GM23338 (cell line): ENCODE measurements at regions not wholly inside any gene's neighbourhood (a gene's known extent, or its start where the extent isn't known, plus 50 kb on each side); places are given as distances from the start of the nearest gene placed in this dataset.

Source experiments
- ATAC-seq: fragments of 200-7000 bp; cut with Tn5 transposase; 3 replicates; pipeline ENCODE4 v1.9.1; 2020
- DNase-seq: peaks from one replicate; pipeline ENCODE4 v3.0.0-alpha.2; 2015; ENCODE audit warnings: low spot score
- H2AFZ ChIP-seq: fragments of 200-600 bp; sonication (generic); 2 replicates; pipeline ENCODE4 v1.8.0; 2016; ENCODE audit warnings: antibody characterized with exemption, mild to moderate bottlenecking, moderate library complexity
- H3F3A ChIP-seq: fragments of 200-600 bp; sonication (generic); replicated peaks from 2 replicates; pipeline ENCODE4 v1.8.0; 2017; ENCODE audit warnings: antibody characterized with exemption, mixed run types, low read depth
- H3K27ac ChIP-seq: fragments of 200-600 bp; sonication (generic); 2 replicates; pipeline ENCODE4 v1.6.1; 2016; ENCODE audit warnings: low read depth
- H3K27me3 ChIP-seq: fragments of 200-600 bp; sonication (generic); 2 replicates; pipeline ENCODE4 v1.8.0; 2016; ENCODE audit warnings: mild to moderate bottlenecking, mixed run types, moderate library complexity; ENCODE audit not compliant: insufficient read depth
- H3K36me3 ChIP-seq: fragments of 200-600 bp; sonication (generic); 2 replicates; pipeline ENCODE4 v1.8.0; 2016; ENCODE audit warnings: mild to moderate bottlenecking; ENCODE audit not compliant: insufficient read depth
- H3K4me1 ChIP-seq: fragments of 200-600 bp; sonication (generic); 2 replicates; pipeline ENCODE4 v1.8.0; 2016; ENCODE audit warnings: mild to moderate bottlenecking, moderate library complexity; ENCODE audit not compliant: insufficient read depth
- H3K4me2 ChIP-seq: fragments of 200-600 bp; sonication (generic); 2 replicates; pipeline ENCODE4 v1.7.1; 2017; ENCODE audit warnings: mixed run types
- H3K4me3 ChIP-seq: fragments of 200-600 bp; sonication (generic); 2 replicates; pipeline ENCODE4 v1.6.1; 2016; ENCODE audit warnings: mixed run types
- H3K79me2 ChIP-seq: fragments of 200-600 bp; sonication (generic); replicated peaks from 2 replicates; pipeline ENCODE4 v1.8.0; 2017; ENCODE audit warnings: mild to moderate bottlenecking; ENCODE audit not compliant: insufficient read depth
- H3K9me2 ChIP-seq: fragments of 200-600 bp; sonication (generic); 2 replicates; pipeline ENCODE4 v1.8.0; 2017; ENCODE audit not compliant: insufficient read depth
- H4K20me1 ChIP-seq: fragments of 200-600 bp; sonication (generic); replicated peaks from 2 replicates; pipeline ENCODE4 v1.8.0; 2017; ENCODE audit warnings: mild to moderate bottlenecking; ENCODE audit not compliant: insufficient read depth
- H3K27ac Mint-ChIP-seq: 2 replicates; pipeline ENCODE4 v1.8.0; 2020; ENCODE audit warnings: inconsistent platforms, mild to moderate bottlenecking, moderate library complexity, mixed read lengths
- H3K27me3 Mint-ChIP-seq: 3 replicates; pipeline ENCODE4 v1.8.0; 2022; ENCODE audit warnings: low read depth, mild to moderate bottlenecking, moderate library complexity, mixed read lengths, inconsistent platforms; ENCODE audit not compliant: insufficient read depth, poor library complexity
- H3K36me3 Mint-ChIP-seq: 3 replicates; pipeline ENCODE4 v1.8.0; 2021; ENCODE audit warnings: low read depth, mild to moderate bottlenecking, inconsistent platforms, moderate library complexity, mixed read lengths
- H3K4me1 Mint-ChIP-seq: 3 replicates; pipeline ENCODE4 v1.8.0; 2020; ENCODE audit warnings: mild to moderate bottlenecking, inconsistent platforms, mixed read lengths
- H3K4me3 Mint-ChIP-seq: 3 replicates; pipeline ENCODE4 v1.8.0; 2021; ENCODE audit warnings: moderate library complexity, mild to moderate bottlenecking, inconsistent platforms, mixed read lengths
- H3K9me3 Mint-ChIP-seq: 3 replicates; pipeline ENCODE4 v1.8.0; 2020; ENCODE audit warnings: moderate library complexity, mild to moderate bottlenecking, inconsistent platforms, mixed read lengths
- CREB1 ChIP-seq: fragments of 250-450 bp; sonication (Bioruptor Pico); IDR thresholded peaks from 2 replicates; pipeline ENCODE4 v1.5.0; 2020; ENCODE audit warnings: low read depth, mild to moderate bottlenecking, moderate library complexity
- EZH2 ChIP-seq: fragments of 200-600 bp; sonication (generic); IDR thresholded peaks from one replicate; pipeline ENCODE4 v1.8.0; 2017; ENCODE audit warnings: antibody characterized with exemption, mild to moderate bottlenecking, low read depth; ENCODE audit not compliant: unreplicated experiment
- EZH2phosphoT487 ChIP-seq: fragments of 200-600 bp; sonication (generic); IDR thresholded peaks from one replicate; pipeline ENCODE4 v1.8.1; 2018; ENCODE audit warnings: antibody characterized with exemption; ENCODE audit not compliant: unreplicated experiment
- JUNB ChIP-seq: IDR thresholded peaks from one replicate; pipeline ENCODE4 v1.6.1; 2016; ENCODE audit warnings: antibody characterized with exemption; ENCODE audit not compliant: unreplicated experiment
- NANOG ChIP-seq: IDR thresholded peaks from 2 replicates; pipeline ENCODE4 v1.6.1; 2016; ENCODE audit warnings: antibody characterized with exemption, borderline replicate concordance
- POLR2AphosphoS5 ChIP-seq: IDR thresholded peaks from 2 replicates; pipeline ENCODE4 v1.6.1; 2016; ENCODE audit warnings: antibody characterized with exemption, low read depth
- STAT1 ChIP-seq: IDR thresholded peaks from one replicate; pipeline ENCODE4 v1.6.1; 2016; ENCODE audit warnings: antibody characterized with exemption; ENCODE audit not compliant: unreplicated experiment
- ZNF114 ChIP-seq: fragments of 250-450 bp; sonication (Bioruptor Pico); IDR thresholded peaks from 2 replicates; pipeline ENCODE4 v1.5.0; 2020; ENCODE audit warnings: mild to moderate bottlenecking, moderate library complexity
- ZNF331 ChIP-seq: fragments of 250-450 bp; sonication (Bioruptor Pico); IDR thresholded peaks from 2 replicates; pipeline ENCODE4 v1.5.0; 2020; ENCODE audit warnings: low read depth, mild to moderate bottlenecking, moderate library complexity
- TF ChIP-seq, protein P1 (sequence below): IDR thresholded peaks from one replicate; pipeline ENCODE4 v1.6.1; 2018; ENCODE audit warnings: antibody characterized with exemption; ENCODE audit not compliant: unreplicated experiment
- TF ChIP-seq, protein P2 (sequence below): fragments of 250-450 bp; sonication (Bioruptor Pico); IDR thresholded peaks from 2 replicates; pipeline ENCODE4 v1.5.0; 2020; ENCODE audit warnings: mild to moderate bottlenecking, moderate library complexity
- TF ChIP-seq, protein P3 (sequence below): IDR thresholded peaks from 2 replicates; pipeline ENCODE4 v1.6.1; 2016; ENCODE audit warnings: antibody characterized with exemption
- TF ChIP-seq, protein P4 (sequence below), 2 experiments: fragments of 200-600 bp in 1 of 2; sonication (generic) in 1 of 2; conservative IDR thresholded peaks; 2 replicates each; pipeline versions ENCODE4 v1.5.1 to v1.6.1; 2016 to 2017; ENCODE audit warnings: antibody characterized with exemption in 2 of 2, low read depth in 2 of 2, mild to moderate bottlenecking in 2 of 2, moderate library complexity in 1 of 2

DNA sequence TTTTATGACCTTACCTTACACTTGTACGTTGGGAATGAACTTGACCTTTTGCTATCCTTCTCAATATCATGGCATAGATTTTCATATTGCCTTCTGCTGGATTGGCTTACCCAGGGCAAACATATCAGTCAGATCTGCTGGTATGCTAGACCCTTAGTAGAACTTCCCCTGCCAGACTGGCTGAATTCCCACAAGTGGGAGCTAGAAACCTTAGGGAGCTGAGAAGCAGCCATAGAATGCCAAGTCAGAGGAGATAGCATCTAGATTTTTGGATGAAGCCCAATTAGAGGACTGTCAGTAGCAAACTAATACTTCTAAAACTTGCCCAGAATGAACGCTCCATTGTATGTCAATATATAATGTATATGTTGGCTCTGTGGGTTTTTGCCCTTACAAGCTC, 385.0 kb downstream of the NXPH1 start:
- Mint-ChIP-seq H3K27me3 (no peaks in the 10 kb centered on the region), H3K36me3 (no peaks in the 10 kb centered on the region), H3K4me3 (no peak overlapping the region), H3K4me1 (no peaks in the 10 kb centered on the region), H3K9me3 (no peaks in the 10 kb centered on the region), H3K27ac (no peak overlapping the region)
- Histone ChIP-seq H3K4me3 (no peak overlapping the region), H3F3A (no peaks in the 10 kb centered on the region), H4K20me1 (no peaks in the 10 kb centered on the region), H3K27me3 (no peaks in the 10 kb centered on the region), H3K79me2 (no peaks in the 10 kb centered on the region), H3K4me1 (no peaks in the 10 kb centered on the region), H2AFZ (no peak overlapping the region), H3K36me3 (no peaks in the 10 kb centered on the region), H3K9me2 (peaks cover 6% of the 10 kb centered on the region), H3K4me2 (no peak overlapping the region), H3K27ac (no peak overlapping the region)
- ATAC-seq (no peak), DNase-seq (no peak)
- TF ChIP-seq, protein P1, sequence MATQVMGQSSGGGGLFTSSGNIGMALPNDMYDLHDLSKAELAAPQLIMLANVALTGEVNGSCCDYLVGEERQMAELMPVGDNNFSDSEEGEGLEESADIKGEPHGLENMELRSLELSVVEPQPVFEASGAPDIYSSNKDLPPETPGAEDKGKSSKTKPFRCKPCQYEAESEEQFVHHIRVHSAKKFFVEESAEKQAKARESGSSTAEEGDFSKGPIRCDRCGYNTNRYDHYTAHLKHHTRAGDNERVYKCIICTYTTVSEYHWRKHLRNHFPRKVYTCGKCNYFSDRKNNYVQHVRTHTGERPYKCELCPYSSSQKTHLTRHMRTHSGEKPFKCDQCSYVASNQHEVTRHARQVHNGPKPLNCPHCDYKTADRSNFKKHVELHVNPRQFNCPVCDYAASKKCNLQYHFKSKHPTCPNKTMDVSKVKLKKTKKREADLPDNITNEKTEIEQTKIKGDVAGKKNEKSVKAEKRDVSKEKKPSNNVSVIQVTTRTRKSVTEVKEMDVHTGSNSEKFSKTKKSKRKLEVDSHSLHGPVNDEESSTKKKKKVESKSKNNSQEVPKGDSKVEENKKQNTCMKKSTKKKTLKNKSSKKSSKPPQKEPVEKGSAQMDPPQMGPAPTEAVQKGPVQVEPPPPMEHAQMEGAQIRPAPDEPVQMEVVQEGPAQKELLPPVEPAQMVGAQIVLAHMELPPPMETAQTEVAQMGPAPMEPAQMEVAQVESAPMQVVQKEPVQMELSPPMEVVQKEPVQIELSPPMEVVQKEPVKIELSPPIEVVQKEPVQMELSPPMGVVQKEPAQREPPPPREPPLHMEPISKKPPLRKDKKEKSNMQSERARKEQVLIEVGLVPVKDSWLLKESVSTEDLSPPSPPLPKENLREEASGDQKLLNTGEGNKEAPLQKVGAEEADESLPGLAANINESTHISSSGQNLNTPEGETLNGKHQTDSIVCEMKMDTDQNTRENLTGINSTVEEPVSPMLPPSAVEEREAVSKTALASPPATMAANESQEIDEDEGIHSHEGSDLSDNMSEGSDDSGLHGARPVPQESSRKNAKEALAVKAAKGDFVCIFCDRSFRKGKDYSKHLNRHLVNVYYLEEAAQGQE = no peak
- TF ChIP-seq EZH2 (no peak), EZH2phosphoT487 (no peak), POLR2AphosphoS5 (no peak), STAT1 (no peak), NANOG (no peak), JUNB (no peak), CREB1 (CRISPR knock-in tag) (no peak), ZNF331 (no peak), ZNF114 (no peak)
- TF ChIP-seq, protein P2, sequence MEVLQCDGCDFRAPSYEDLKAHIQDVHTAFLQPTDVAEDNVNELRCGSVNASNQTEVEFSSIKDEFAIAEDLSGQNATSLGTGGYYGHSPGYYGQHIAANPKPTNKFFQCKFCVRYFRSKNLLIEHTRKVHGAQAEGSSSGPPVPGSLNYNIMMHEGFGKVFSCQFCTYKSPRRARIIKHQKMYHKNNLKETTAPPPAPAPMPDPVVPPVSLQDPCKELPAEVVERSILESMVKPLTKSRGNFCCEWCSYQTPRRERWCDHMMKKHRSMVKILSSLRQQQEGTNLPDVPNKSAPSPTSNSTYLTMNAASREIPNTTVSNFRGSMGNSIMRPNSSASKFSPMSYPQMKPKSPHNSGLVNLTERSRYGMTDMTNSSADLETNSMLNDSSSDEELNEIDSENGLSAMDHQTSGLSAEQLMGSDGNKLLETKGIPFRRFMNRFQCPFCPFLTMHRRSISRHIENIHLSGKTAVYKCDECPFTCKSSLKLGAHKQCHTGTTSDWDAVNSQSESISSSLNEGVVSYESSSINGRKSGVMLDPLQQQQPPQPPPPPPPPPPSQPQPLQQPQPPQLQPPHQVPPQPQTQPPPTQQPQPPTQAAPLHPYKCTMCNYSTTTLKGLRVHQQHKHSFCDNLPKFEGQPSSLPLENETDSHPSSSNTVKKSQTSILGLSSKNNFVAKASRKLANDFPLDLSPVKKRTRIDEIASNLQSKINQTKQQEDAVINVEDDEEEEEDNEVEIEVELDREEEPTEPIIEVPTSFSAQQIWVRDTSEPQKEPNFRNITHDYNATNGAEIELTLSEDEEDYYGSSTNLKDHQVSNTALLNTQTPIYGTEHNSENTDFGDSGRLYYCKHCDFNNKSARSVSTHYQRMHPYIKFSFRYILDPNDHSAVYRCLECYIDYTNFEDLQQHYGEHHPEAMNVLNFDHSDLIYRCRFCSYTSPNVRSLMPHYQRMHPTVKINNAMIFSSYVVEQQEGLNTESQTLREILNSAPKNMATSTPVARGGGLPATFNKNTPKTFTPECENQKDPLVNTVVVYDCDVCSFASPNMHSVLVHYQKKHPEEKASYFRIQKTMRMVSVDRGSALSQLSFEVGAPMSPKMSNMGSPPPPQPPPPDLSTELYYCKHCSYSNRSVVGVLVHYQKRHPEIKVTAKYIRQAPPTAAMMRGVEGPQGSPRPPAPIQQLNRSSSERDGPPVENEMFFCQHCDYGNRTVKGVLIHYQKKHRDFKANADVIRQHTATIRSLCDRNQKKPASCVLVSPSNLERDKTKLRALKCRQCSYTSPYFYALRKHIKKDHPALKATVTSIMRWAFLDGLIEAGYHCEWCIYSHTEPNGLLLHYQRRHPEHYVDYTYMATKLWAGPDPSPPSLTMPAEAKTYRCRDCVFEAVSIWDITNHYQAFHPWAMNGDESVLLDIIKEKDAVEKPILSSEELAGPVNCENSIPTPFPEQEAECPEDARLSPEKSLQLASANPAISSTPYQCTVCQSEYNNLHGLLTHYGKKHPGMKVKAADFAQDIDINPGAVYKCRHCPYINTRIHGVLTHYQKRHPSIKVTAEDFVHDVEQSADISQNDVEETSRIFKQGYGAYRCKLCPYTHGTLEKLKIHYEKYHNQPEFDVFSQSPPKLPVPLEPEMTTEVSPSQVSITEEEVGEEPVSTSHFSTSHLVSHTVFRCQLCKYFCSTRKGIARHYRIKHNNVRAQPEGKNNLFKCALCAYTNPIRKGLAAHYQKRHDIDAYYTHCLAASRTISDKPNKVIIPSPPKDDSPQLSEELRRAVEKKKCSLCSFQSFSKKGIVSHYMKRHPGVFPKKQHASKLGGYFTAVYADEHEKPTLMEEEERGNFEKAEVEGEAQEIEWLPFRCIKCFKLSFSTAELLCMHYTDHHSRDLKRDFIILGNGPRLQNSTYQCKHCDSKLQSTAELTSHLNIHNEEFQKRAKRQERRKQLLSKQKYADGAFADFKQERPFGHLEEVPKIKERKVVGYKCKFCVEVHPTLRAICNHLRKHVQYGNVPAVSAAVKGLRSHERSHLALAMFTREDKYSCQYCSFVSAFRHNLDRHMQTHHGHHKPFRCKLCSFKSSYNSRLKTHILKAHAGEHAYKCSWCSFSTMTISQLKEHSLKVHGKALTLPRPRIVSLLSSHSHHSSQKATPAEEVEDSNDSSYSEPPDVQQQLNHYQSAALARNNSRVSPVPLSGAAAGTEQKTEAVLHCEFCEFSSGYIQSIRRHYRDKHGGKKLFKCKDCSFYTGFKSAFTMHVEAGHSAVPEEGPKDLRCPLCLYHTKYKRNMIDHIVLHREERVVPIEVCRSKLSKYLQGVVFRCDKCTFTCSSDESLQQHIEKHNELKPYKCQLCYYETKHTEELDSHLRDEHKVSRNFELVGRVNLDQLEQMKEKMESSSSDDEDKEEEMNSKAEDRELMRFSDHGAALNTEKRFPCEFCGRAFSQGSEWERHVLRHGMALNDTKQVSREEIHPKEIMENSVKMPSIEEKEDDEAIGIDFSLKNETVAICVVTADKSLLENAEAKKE (CRISPR knock-in tag) = no peak
- TF ChIP-seq, protein P3, sequence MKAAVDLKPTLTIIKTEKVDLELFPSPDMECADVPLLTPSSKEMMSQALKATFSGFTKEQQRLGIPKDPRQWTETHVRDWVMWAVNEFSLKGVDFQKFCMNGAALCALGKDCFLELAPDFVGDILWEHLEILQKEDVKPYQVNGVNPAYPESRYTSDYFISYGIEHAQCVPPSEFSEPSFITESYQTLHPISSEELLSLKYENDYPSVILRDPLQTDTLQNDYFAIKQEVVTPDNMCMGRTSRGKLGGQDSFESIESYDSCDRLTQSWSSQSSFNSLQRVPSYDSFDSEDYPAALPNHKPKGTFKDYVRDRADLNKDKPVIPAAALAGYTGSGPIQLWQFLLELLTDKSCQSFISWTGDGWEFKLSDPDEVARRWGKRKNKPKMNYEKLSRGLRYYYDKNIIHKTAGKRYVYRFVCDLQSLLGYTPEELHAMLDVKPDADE = no peak
- TF ChIP-seq, protein P4, sequence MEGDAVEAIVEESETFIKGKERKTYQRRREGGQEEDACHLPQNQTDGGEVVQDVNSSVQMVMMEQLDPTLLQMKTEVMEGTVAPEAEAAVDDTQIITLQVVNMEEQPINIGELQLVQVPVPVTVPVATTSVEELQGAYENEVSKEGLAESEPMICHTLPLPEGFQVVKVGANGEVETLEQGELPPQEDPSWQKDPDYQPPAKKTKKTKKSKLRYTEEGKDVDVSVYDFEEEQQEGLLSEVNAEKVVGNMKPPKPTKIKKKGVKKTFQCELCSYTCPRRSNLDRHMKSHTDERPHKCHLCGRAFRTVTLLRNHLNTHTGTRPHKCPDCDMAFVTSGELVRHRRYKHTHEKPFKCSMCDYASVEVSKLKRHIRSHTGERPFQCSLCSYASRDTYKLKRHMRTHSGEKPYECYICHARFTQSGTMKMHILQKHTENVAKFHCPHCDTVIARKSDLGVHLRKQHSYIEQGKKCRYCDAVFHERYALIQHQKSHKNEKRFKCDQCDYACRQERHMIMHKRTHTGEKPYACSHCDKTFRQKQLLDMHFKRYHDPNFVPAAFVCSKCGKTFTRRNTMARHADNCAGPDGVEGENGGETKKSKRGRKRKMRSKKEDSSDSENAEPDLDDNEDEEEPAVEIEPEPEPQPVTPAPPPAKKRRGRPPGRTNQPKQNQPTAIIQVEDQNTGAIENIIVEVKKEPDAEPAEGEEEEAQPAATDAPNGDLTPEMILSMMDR (conservative IDR thresholded peaks at IDR 0.05; ENCODE audit: low read depth in 2 of 2) = no peak
